SK-N-SH (cell line): ENCODE measurements at regions not wholly inside any gene's neighbourhood (a gene's known extent, or its start where the extent isn't known, plus 50 kb on each side); places are given as distances from the start of the nearest gene placed in this dataset.

ENCODE experiments used
- CTCF ChIA-PET: fragments of 300-600, 350-600 bp; formaldehyde crosslinking; extraction: SDS; loops from one replicate; lab custom pipeline; 2021; lab: Yijun Ruan, JAX
- POLR2A ChIA-PET: fragments of 350-600 bp; sonication (Branson Sonifier 250); formaldehyde crosslinking; extraction: SDS; loops from one replicate; lab custom pipeline; 2020; ENCODE audit warnings: antibody characterized with exemption, inconsistent platforms; lab: Yijun Ruan, JAX
- DNase-seq: peaks from one replicate; pipeline ENCODE4 v3.0.0; 2012
- H2AFZ ChIP-seq: fragments of 200-600 bp; sonication (generic); 2 replicates; pipeline ENCODE4 v1.8.1; 2016; ENCODE audit warnings: antibody characterized with exemption, mild to moderate bottlenecking, low read depth
- H3F3A ChIP-seq: fragments of 200-600 bp; sonication (generic); replicated peaks from 2 replicates; pipeline ENCODE3; 2016; ENCODE audit warnings: antibody characterized with exemption, mild to moderate bottlenecking; ENCODE audit not compliant: insufficient read depth
- H3K27ac ChIP-seq, 2 experiments: fragments of 200-500 bp in 1 of 2; fragments of 200-600 bp in 1 of 2; sonication (Bioruptor generic) in 1 of 2; sonication (generic), shearing (Covaris generic) in 1 of 2; 2 replicates each; pipeline versions ENCODE4 v1.5.1 to v1.6.1; 2014 to 2016; ENCODE audit warnings: low read depth in 2 of 2, inconsistent platforms in 1 of 2, low read length in 1 of 2, mild to moderate bottlenecking in 1 of 2, mixed read lengths in 1 of 2
- H3K27me3 ChIP-seq: fragments of 200-600 bp; sonication (generic), shearing (Covaris generic); 2 replicates; pipeline ENCODE4 v1.6.1; 2016; ENCODE audit warnings: mixed run types; ENCODE audit not compliant: insufficient read depth
- H3K36me3 ChIP-seq, 2 experiments: fragments of 200-500 bp in 1 of 2; fragments of 200-600 bp in 1 of 2; sonication (Bioruptor generic) in 1 of 2; sonication (generic) in 1 of 2; replicated peaks in 1 of 2; 2 replicates each; pipeline versions ENCODE3 to v1.5.1; 2014 to 2016; ENCODE audit warnings: low read length in 1 of 2, mild to moderate bottlenecking in 1 of 2; ENCODE audit not compliant: insufficient read depth in 2 of 2, control insufficient read depth in 1 of 2
- H3K4me1 ChIP-seq, 2 experiments: fragments of 200-500 bp in 1 of 2; fragments of 200-600 bp in 1 of 2; sonication (Bioruptor generic) in 1 of 2; sonication (generic), shearing (Covaris generic) in 1 of 2; 2 replicates each; pipeline versions ENCODE4 v1.5.1 to v1.6.1; 2014 to 2016; ENCODE audit warnings: low read depth in 1 of 2, low read length in 1 of 2, mixed run types in 1 of 2; ENCODE audit not compliant: insufficient read depth in 2 of 2, control insufficient read depth in 1 of 2
- H3K4me2 ChIP-seq: fragments of 200-600 bp; sonication (generic), shearing (Covaris generic); 2 replicates; pipeline ENCODE4 v1.6.1; 2017; ENCODE audit warnings: mixed run types
- H3K4me3 ChIP-seq, 2 experiments: fragments of 200-500 bp in 1 of 2; fragments of 200-600 bp in 1 of 2; sonication (Bioruptor generic) in 1 of 2; sonication (generic), shearing (Covaris generic) in 1 of 2; 2 replicates each; pipeline versions ENCODE4 v1.5.1 to v1.8.1; 2014 to 2016; ENCODE audit warnings: low read depth in 2 of 2, inconsistent platforms in 1 of 2, low read length in 1 of 2, mild to moderate bottlenecking in 1 of 2, mixed read lengths in 1 of 2, moderate library complexity in 1 of 2
- H3K79me2 ChIP-seq: fragments of 200-600 bp; sonication (generic); 2 replicates; pipeline ENCODE4 v1.8.1; 2017; ENCODE audit warnings: mild to moderate bottlenecking; ENCODE audit not compliant: insufficient read depth
- H3K9ac ChIP-seq: fragments of 200-600 bp; sonication (generic); 2 replicates; pipeline ENCODE4 v1.6.1; 2017; ENCODE audit warnings: mixed run types
- H3K9me2 ChIP-seq: fragments of 200-600 bp; sonication (generic); 2 replicates; pipeline ENCODE4 v1.6.1; 2017; ENCODE audit warnings: mixed run types
- H3K9me3 ChIP-seq: fragments of 200-600 bp; sonication (generic); 2 replicates; pipeline ENCODE4 v1.6.1; 2017; ENCODE audit warnings: mixed run types, mild to moderate bottlenecking, moderate library complexity
- H4K20me1 ChIP-seq: fragments of 200-600 bp; sonication (generic); 2 replicates; pipeline ENCODE4 v1.6.1; 2017; ENCODE audit warnings: mild to moderate bottlenecking, mixed run types; ENCODE audit not compliant: insufficient read depth
- ELF1 ChIP-seq: IDR thresholded peaks from 2 replicates; pipeline ENCODE4 v1.4.0; 2012
- EP300 ChIP-seq, 2 experiments: IDR thresholded peaks; 2 replicates each; pipeline versions ENCODE4 v1.4.0 to v1.6.1; 2012; ENCODE audit warnings: borderline replicate concordance in 1 of 2, low read depth in 1 of 2, low read length in 1 of 2
- FOXJ3 ChIP-seq: sonication (generic); formaldehyde crosslinking; IDR thresholded peaks from 2 replicates; pipeline ENCODE4 v1.5.1; 2020; ENCODE audit warnings: mild to moderate bottlenecking, missing genetic modification reagents
- FOXM1 ChIP-seq: IDR thresholded peaks from 2 replicates; pipeline ENCODE4 v1.4.0; 2012; ENCODE audit warnings: low read depth, mild to moderate bottlenecking
- GATA2 ChIP-seq: sonication (generic); formaldehyde crosslinking; IDR thresholded peaks from 2 replicates; pipeline ENCODE4 v1.5.0; 2020; ENCODE audit warnings: mild to moderate bottlenecking, missing genetic modification reagents
- JUND ChIP-seq: IDR thresholded peaks from 2 replicates; pipeline ENCODE4 v1.4.0; 2012
- NRF1 ChIP-seq: IDR thresholded peaks from 2 replicates; pipeline ENCODE4 v1.6.1; 2012; ENCODE audit warnings: low read depth, mild to moderate bottlenecking, low read length
- POLR2AphosphoS5 ChIP-seq: IDR thresholded peaks from 2 replicates; pipeline ENCODE4 v1.6.1; 2012; ENCODE audit warnings: low read depth, low read length
- RAD21 ChIP-seq: IDR thresholded peaks from 2 replicates; pipeline ENCODE4 v1.6.1; 2012; ENCODE audit warnings: mild to moderate bottlenecking, low read length
- RCOR1 ChIP-seq: fragments of 150-350 bp; IDR thresholded peaks from 2 replicates; pipeline ENCODE4 v1.6.1; 2017; ENCODE audit warnings: antibody characterized with exemption, low read length
- RXRA ChIP-seq: IDR thresholded peaks from 2 replicates; pipeline ENCODE4 v1.4.0; 2012; ENCODE audit warnings: low read depth, mild to moderate bottlenecking, borderline replicate concordance
- SIN3A ChIP-seq: IDR thresholded peaks from 2 replicates; pipeline ENCODE4 v1.6.1; 2012; ENCODE audit warnings: low read depth, mild to moderate bottlenecking, low read length, moderate library complexity, borderline replicate concordance
- SMC3 ChIP-seq: IDR thresholded peaks from 2 replicates; pipeline ENCODE4 v1.6.1; 2012; ENCODE audit warnings: low read depth, low read length, improper control_type of control experiment
- TAF1 ChIP-seq: IDR thresholded peaks from 2 replicates; pipeline ENCODE4 v1.6.1; 2012; ENCODE audit warnings: low read depth, mild to moderate bottlenecking, low read length, moderate library complexity, borderline replicate concordance
- WGBS: methylation state at CpG from one replicate; pipeline ENCODE4 v1.1.6; 2017; ENCODE audit warnings: low lambda C conversion rate; 5-methylcytosine and 5-hydroxymethylcytosine counted together
- TF ChIP-seq, protein P1 (sequence below): IDR thresholded peaks from 2 replicates; pipeline ENCODE4 v1.4.0; 2012; ENCODE audit warnings: low read depth
- TF ChIP-seq, protein P2 (sequence below): IDR thresholded peaks from 2 replicates; pipeline ENCODE4 v1.4.0; 2012; ENCODE audit warnings: low read depth, borderline replicate concordance
- TF ChIP-seq, protein P3 (sequence below): IDR thresholded peaks from 2 replicates; pipeline ENCODE4 v1.4.0; 2012; ENCODE audit warnings: low read depth, borderline replicate concordance
- TF ChIP-seq, protein P4 (sequence below): fragments of 150-350 bp; IDR thresholded peaks from 2 replicates; pipeline ENCODE4 v1.6.1; 2016; ENCODE audit warnings: mild to moderate bottlenecking, low read depth, low read length

DNA sequence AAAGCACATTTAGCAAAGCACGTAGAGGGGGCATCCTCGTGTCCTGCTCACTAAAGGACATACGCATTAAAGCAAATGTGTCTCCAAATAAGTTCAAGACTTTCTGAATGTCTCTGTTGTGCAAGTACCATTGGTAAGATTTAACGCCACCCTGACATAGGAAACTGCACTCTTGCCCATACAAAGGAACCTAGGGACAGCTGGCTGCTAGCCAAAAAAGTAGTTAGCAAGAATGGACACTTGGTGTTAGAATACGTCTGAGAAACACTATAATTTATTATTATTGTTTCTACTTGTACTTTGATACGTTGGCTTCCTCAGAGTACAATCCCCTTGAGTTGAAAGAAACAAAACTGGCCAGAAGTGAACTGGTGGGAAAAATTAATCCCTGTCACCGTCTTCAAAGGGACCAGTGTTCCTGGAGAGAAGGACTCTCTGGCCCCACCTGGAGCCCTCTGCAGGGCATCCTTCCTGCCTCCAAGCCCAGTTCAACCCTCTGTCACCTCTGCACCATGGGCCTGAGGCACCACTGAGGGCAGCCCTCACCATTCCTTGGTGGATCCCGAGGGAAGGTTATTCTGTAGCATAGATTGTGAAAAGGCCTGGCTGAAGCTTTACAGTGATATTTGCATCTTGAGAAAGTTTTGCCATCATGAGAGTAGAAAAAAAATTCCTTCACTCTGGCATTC is 51.4 kb upstream of the APCDD1 start:
- WGBS = 41% methylated on average over 8 of the region's 8 CpGs
- no peaks in the 10 kb centered on the region for H3K9me2 ChIP-seq
- CTCF ChIA-PET = no interaction called here

DNA sequence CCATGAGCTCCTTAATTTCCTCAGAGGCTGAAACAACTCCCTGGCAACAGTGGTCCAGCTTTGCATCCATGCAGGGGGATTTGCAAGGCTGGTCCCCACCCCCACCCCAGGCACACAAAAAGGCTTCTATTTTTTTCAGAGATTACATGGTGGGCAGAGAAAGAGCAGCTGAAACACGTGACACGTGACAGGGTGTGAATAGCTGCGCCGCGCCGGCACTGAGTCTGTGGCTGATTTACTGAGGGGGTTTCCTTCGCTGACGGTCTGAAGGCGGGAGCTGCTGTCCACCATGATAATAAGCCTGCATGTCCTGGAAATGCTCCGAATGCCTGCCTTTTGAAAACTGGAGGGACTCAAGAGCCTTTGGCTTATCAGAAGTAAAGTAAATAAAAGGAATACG is 50.7 kb upstream of the APCDD1 start:
- no peaks in the 10 kb centered on the region for H3K79me2 ChIP-seq
- no peak overlapping the region for H3K27ac ChIP-seq
- WGBS = 75% methylated on average over 11 of the region's 11 CpGs
- no peak for DNase-seq
- H3K4me1 ChIP-seq = peaks cover 5 to 9% of the 10 kb centered on the region in 2 experiments; a peak in 2 of 4 replicates
- H3K4me3 ChIP-seq = no peak overlapping the region
- no peaks in the 10 kb centered on the region for H3F3A ChIP-seq
- CTCF ChIA-PET = interaction anchor here (0.7 kb wide), 1 partner anchor 44 kb away, joined by 4 read pairs; no protein-coding TSS in a partner anchor
- H3K9me2 ChIP-seq = no peaks in the 10 kb centered on the region
- no peak overlapping the region for H3K4me2 ChIP-seq
- H3K27me3 ChIP-seq = peaks cover 4% of the 10 kb centered on the region; the same call in 1 of the 2 replicates
- H3K9ac ChIP-seq = no peak overlapping the region
- no peaks in the 10 kb centered on the region for H3K9me3 ChIP-seq
- TF ChIP-seq, protein P1, sequence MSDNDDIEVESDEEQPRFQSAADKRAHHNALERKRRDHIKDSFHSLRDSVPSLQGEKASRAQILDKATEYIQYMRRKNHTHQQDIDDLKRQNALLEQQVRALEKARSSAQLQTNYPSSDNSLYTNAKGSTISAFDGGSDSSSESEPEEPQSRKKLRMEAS = no peak
- TF ChIP-seq RXRA (no peak), ELF1 (no peak), SIN3A (no peak), EP300 (IDR thresholded peaks at IDR 0.05; ENCODE audit: borderline replicate concordance in 1 of 2, low read depth in 1 of 2, low read length in 1 of 2) (no peak), NRF1 (no peak), SMC3 (no peak), FOXM1 (no peak), FOXJ3 (CRISPR knock-in tag) (no peak), POLR2AphosphoS5 (no peak), TAF1 (no peak), JUND (no peak)
- TF ChIP-seq, protein P2, sequence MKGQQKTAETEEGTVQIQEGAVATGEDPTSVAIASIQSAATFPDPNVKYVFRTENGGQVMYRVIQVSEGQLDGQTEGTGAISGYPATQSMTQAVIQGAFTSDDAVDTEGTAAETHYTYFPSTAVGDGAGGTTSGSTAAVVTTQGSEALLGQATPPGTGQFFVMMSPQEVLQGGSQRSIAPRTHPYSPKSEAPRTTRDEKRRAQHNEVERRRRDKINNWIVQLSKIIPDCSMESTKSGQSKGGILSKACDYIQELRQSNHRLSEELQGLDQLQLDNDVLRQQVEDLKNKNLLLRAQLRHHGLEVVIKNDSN = no peak
- TF ChIP-seq, protein P3, sequence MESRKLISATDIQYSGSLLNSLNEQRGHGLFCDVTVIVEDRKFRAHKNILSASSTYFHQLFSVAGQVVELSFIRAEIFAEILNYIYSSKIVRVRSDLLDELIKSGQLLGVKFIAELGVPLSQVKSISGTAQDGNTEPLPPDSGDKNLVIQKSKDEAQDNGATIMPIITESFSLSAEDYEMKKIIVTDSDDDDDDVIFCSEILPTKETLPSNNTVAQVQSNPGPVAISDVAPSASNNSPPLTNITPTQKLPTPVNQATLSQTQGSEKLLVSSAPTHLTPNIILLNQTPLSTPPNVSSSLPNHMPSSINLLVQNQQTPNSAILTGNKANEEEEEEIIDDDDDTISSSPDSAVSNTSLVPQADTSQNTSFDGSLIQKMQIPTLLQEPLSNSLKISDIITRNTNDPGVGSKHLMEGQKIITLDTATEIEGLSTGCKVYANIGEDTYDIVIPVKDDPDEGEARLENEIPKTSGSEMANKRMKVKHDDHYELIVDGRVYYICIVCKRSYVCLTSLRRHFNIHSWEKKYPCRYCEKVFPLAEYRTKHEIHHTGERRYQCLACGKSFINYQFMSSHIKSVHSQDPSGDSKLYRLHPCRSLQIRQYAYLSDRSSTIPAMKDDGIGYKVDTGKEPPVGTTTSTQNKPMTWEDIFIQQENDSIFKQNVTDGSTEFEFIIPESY = no peak
- TF ChIP-seq, protein P4, sequence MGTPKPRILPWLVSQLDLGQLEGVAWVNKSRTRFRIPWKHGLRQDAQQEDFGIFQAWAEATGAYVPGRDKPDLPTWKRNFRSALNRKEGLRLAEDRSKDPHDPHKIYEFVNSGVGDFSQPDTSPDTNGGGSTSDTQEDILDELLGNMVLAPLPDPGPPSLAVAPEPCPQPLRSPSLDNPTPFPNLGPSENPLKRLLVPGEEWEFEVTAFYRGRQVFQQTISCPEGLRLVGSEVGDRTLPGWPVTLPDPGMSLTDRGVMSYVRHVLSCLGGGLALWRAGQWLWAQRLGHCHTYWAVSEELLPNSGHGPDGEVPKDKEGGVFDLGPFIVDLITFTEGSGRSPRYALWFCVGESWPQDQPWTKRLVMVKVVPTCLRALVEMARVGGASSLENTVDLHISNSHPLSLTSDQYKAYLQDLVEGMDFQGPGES = no peak
- H4K20me1 ChIP-seq = no peaks in the 10 kb centered on the region
- H2AFZ ChIP-seq = no peak overlapping the region
- H3K36me3 ChIP-seq = no peaks in the 10 kb centered on the region
- POLR2A ChIA-PET = no interaction called here

More for the DNA sequence above, 51.4 kb upstream of the APCDD1 start:
- DNase-seq = no peak
- H3K79me2 ChIP-seq = no peaks in the 10 kb centered on the region
- no peak overlapping the region for H3K27ac ChIP-seq
- no peaks in the 10 kb centered on the region for H4K20me1 ChIP-seq
- no peak overlapping the region for H3K4me3 ChIP-seq
- TF ChIP-seq FOXM1 (no peak), EP300 (IDR thresholded peaks at IDR 0.05; ENCODE audit: borderline replicate concordance in 1 of 2, low read depth in 1 of 2, low read length in 1 of 2) (no peak), RAD21 (no peak), RCOR1 (no peak), GATA2 (CRISPR knock-in tag) (no peak)
- TF ChIP-seq, protein P4 = no peak
- no peaks in the 10 kb centered on the region for H3K36me3 ChIP-seq
- H3K4me1 ChIP-seq = peaks cover 5 to 9% of the 10 kb centered on the region in 2 experiments; a peak in 2 of 4 replicates
- no peaks in the 10 kb centered on the region for H3F3A ChIP-seq
- POLR2A ChIA-PET = no interaction called here
- peaks cover 4% of the 10 kb centered on the region; the same call in 1 of the 2 replicates for H3K27me3 ChIP-seq
- no peak overlapping the region for H3K9ac ChIP-seq
- no peak overlapping the region for H3K4me2 ChIP-seq
- H3K9me3 ChIP-seq = no peaks in the 10 kb centered on the region
- no peak overlapping the region for H2AFZ ChIP-seq
